HG03280 (cell line): ENCODE measurements at regions not wholly inside any gene's neighbourhood (a gene's known extent, or its start where the extent isn't known, plus 50 kb on each side); places are given as distances from the start of the nearest gene placed in this dataset.
"Not testable (repeated sequence)": the region's sequence is repeated elsewhere in the genome, so short reads cannot be mapped to it uniquely, and the experiment has no call there.

ENCODE experiments used
- ATAC-seq: cut with Tn5 transposase; IDR thresholded peaks from one replicate; pipeline ENCODE4 v1.9.1; 2021; ENCODE audit warnings: mild to moderate bottlenecking, moderate library complexity; ENCODE audit not compliant: unreplicated experiment

- no peak for ATAC-seq
Observed at GRCh38 chr4:146076081-146076480, 99.4 kb upstream of the LSM6 start.

- ATAC-seq = no peak
Observed at GRCh38 chr4:146073517-146073916, 102.0 kb upstream of the LSM6 start.

GRCh38 chr4:146072376-146072775 is 103.1 kb upstream of the LSM6 start:
- no peak for ATAC-seq

GRCh38 chr4:146071390-146071789 is 104.1 kb upstream of the LSM6 start:
- no peak for ATAC-seq

GRCh38 chr4:146063143-146063542 is 112.4 kb upstream of the LSM6 start:
- ATAC-seq = no peak

- ATAC-seq = no peak
Observed at GRCh38 chr4:146062340-146062739, 113.2 kb upstream of the LSM6 start.

GRCh38 chr4:146061610-146062334 is 113.7 kb upstream of the LSM6 start:
- ATAC-seq = no peak

GRCh38 chr4:146059865-146060264 is 115.7 kb upstream of the LSM6 start:
- peak; percentile 75 for ATAC-seq

- ATAC-seq = peak; percentile 46
Observed at GRCh38 chr4:146059151-146059550, 116.4 kb upstream of the LSM6 start.

GRCh38 chr4:146058531-146058930 is 117.0 kb upstream of the LSM6 start:
- no peak for ATAC-seq

- no peak for ATAC-seq
Observed at GRCh38 chr4:146054676-146055075, 116.1 kb upstream of the ZNF827 start.

- no peak for ATAC-seq
Observed at GRCh38 chr4:146053891-146054290, 115.3 kb upstream of the ZNF827 start.

GRCh38 chr4:146051728-146052391 is 113.2 kb upstream of the ZNF827 start:
- ATAC-seq = no peak

- no peak for ATAC-seq
Observed at GRCh38 chr4:146051223-146051622, 112.6 kb upstream of the ZNF827 start.

GRCh38 chr4:146049802-146050201 is 111.2 kb upstream of the ZNF827 start:
- peak; percentile 81 for ATAC-seq

- not testable (repeated sequence) for ATAC-seq
Observed at GRCh38 chr4:146047768-146048167, 109.1 kb upstream of the ZNF827 start.

- peak; percentile 51 for ATAC-seq
Observed at GRCh38 chr4:146041139-146042004, 102.7 kb upstream of the ZNF827 start.

- ATAC-seq = no peak
Observed at GRCh38 chr4:146040623-146041022, 102.0 kb upstream of the ZNF827 start.

GRCh38 chr4:146033149-146033548 is 94.5 kb upstream of the ZNF827 start:
- no peak for ATAC-seq

- peak; percentile 37 for ATAC-seq
Observed at GRCh38 chr4:146032234-146032860, 93.7 kb upstream of the ZNF827 start.
